Adrenal gland (tissue), 5 donors: ENCODE measurements at regions not wholly inside any gene's neighbourhood (a gene's known extent, or its start where the extent isn't known, plus 50 kb on each side); places are given as distances from the start of the nearest gene placed in this dataset.

Experiments
- CTCF ChIP-seq, 6 experiments: fragments of 450-650 bp in 4 of 6; fragments of 200-600 bp in 2 of 6; sonication (generic) in 1 of 6; IDR thresholded peaks; 1 replicate in 5 of 6; 2 replicates in 1 of 6; pipeline versions ENCODE4 v1.5.1 to v1.8.0; 2016 to 2021; ENCODE audit warnings: antibody characterized with exemption in 6 of 6, mild to moderate bottlenecking in 2 of 6, moderate library complexity in 1 of 6
- POLR2A ChIP-seq, 2 donors: fragments of 450-650 bp; IDR thresholded peaks; one replicate each; pipeline ENCODE4 v1.6.1; 2017; ENCODE audit warnings: antibody characterized with exemption in 2 of 2, mild to moderate bottlenecking in 2 of 2, moderate library complexity in 1 of 2
- donor health status: DM: no; HTN: no; CAD: no.

GRCh38 chr12:65769880-65770279, 54.4 kb upstream of the HMGA2 start:
- no peak for TF ChIP-seq CTCF (IDR thresholded peaks at IDR 0.05)
- no peak for TF ChIP-seq POLR2A (IDR thresholded peaks at IDR 0.05)
